GM12873 (cell line): ENCODE measurements at regions not wholly inside any gene's neighbourhood (a gene's known extent, or its start where the extent isn't known, plus 50 kb on each side); places are given as distances from the start of the nearest gene placed in this dataset.

Source experiments
- CTCF ChIP-seq: IDR thresholded peaks from 2 replicates; pipeline ENCODE4 v1.5.1; 2012; ENCODE audit warnings: low read depth, mild to moderate bottlenecking, moderate library complexity, low read length, control low read depth; ENCODE audit not compliant: insufficient read depth; ENCODE audit errors: missing control alignments

GRCh38 chr14:34070917-34071407 lies 120.1 kb upstream of the EGLN3 start:
- TF ChIP-seq CTCF, result no peak

- TF ChIP-seq CTCF, result no peak
These were observed 119.1 kb upstream of the EGLN3 start for GRCh38 chr14:34069854-34070582.

GRCh38 chr14:34067587-34067986 lies 116.7 kb upstream of the EGLN3 start:
- TF ChIP-seq CTCF, result no peak

- TF ChIP-seq CTCF, result no peak
These were observed 115.0 kb upstream of the EGLN3 start for GRCh38 chr14:34065690-34066391.

- TF ChIP-seq CTCF, result no peak
These were observed 114.4 kb upstream of the EGLN3 start for GRCh38 chr14:34065236-34065635.

GRCh38 chr14:34064349-34064748 lies 113.5 kb upstream of the EGLN3 start:
- TF ChIP-seq CTCF, result no peak

GRCh38 chr14:34063470-34064164 lies 112.7 kb upstream of the EGLN3 start:
- no peak for TF ChIP-seq CTCF
